ENCODE measurements at regions not wholly inside any gene's neighbourhood (a gene's known extent, or its start where the extent isn't known, plus 50 kb on each side); places are given as distances from the start of the nearest gene placed in this dataset.

- TF ChIP-seq POLR2A (IDR thresholded peaks at IDR 0.05) (no peak), CTCF (IDR thresholded peaks at IDR 0.05) (no peak), EP300 (IDR thresholded peaks at IDR 0.05) (no peak)
Observed at GRCh38 chr4:86511590-86511989, 82.5 kb upstream of the PTPN13 start.
